ENCODE measurements at regions not wholly inside any gene's neighbourhood (a gene's known extent, or its start where the extent isn't known, plus 50 kb on each side); places are given as distances from the start of the nearest gene placed in this dataset.

- H3K9me3 ChIP-seq (ENCODE audit: control insufficient read depth, low read depth, low read length) = no peaks in the 10 kb centered on the region
- no peak overlapping the region for H3K4me3 ChIP-seq (ENCODE audit: control insufficient read depth in 2 of 3, extremely low read depth in 1 of 3, insufficient read depth in 2 of 3, low read depth in 1 of 3, low read length in 3 of 3)
- peak; percentile 23 for FAIRE-seq
- H3K9ac ChIP-seq (ENCODE audit: control insufficient read depth, extremely low read depth, insufficient read depth, low read length) = no peak overlapping the region
- dilution Hi-C loops (cut with MboI; ENCODE audit: extremely low pct_ligation_motif_present, low sequenced_read_pairs) = no loop called here
- H3K4me1 ChIP-seq (ENCODE audit: control insufficient read depth, extremely low read depth, insufficient read depth, low read length) = no peaks in the 10 kb centered on the region
- H2AFZ ChIP-seq (ENCODE audit: control insufficient read depth, low read length) = no peak overlapping the region
- no peak overlapping the region for H3K4me2 ChIP-seq (ENCODE audit: control insufficient read depth, extremely low read depth, insufficient read depth, low read depth, low read length)
- DNase-seq (ENCODE audit: low read depth, low spot score) = no peak
- H4K20me1 ChIP-seq (ENCODE audit: control insufficient read depth, extremely low read depth, insufficient read depth, low read length) = no peaks in the 10 kb centered on the region
- no peak for TF ChIP-seq CTCF (optimal IDR thresholded peaks at IDR 0.05 in 1 of 3, IDR thresholded peaks at IDR 0.05 in 1 of 3, conservative IDR thresholded peaks at IDR 0.05 in 1 of 3; ENCODE audit: extremely low read depth in 1 of 3, insufficient read depth in 2 of 3, low read length in 3 of 3)
- no peak for TF ChIP-seq EZH2 (IDR thresholded peaks at IDR 0.05; ENCODE audit: low read length)
- H3K36me3 ChIP-seq (ENCODE audit: control insufficient read depth in 2 of 2, extremely low read depth in 1 of 2, insufficient read depth in 2 of 2, low read length in 2 of 2) = no peaks in the 10 kb centered on the region
- H3K79me2 ChIP-seq (ENCODE audit: control insufficient read depth, insufficient read depth, low read length) = no peaks in the 10 kb centered on the region
- no peak overlapping the region for H3K27ac ChIP-seq (ENCODE audit: control insufficient read depth, insufficient read depth, low read length)
- H3K9me1 ChIP-seq (ENCODE audit: control insufficient read depth, extremely low read depth, insufficient read depth, low read length) = no peaks in the 10 kb centered on the region
- H3K27me3 ChIP-seq (ENCODE audit: control insufficient read depth, extremely low read depth, insufficient read depth, low read length) = no peaks in the 10 kb centered on the region
Observed at GRCh38 chr9:32841314-32841713, 58.0 kb downstream of the TMEM215 start.

- Histone ChIP-seq H3K9me3 (ENCODE audit: control insufficient read depth, low read depth, low read length) (no peaks in the 10 kb centered on the region), H3K4me3 (ENCODE audit: control insufficient read depth in 2 of 3, extremely low read depth in 1 of 3, insufficient read depth in 2 of 3, low read depth in 1 of 3, low read length in 3 of 3) (no peak overlapping the region), H3K27me3 (ENCODE audit: control insufficient read depth, extremely low read depth, insufficient read depth, low read length) (no peaks in the 10 kb centered on the region), H3K4me2 (ENCODE audit: control insufficient read depth, extremely low read depth, insufficient read depth, low read depth, low read length) (no peak overlapping the region), H3K79me2 (ENCODE audit: control insufficient read depth, insufficient read depth, low read length) (no peaks in the 10 kb centered on the region), H3K36me3 (ENCODE audit: control insufficient read depth in 2 of 2, extremely low read depth in 1 of 2, insufficient read depth in 2 of 2, low read length in 2 of 2) (no peaks in the 10 kb centered on the region), H3K4me1 (ENCODE audit: control insufficient read depth, extremely low read depth, insufficient read depth, low read length) (no peaks in the 10 kb centered on the region), H3K9me1 (ENCODE audit: control insufficient read depth, extremely low read depth, insufficient read depth, low read length) (no peaks in the 10 kb centered on the region), H3K9ac (ENCODE audit: control insufficient read depth, extremely low read depth, insufficient read depth, low read length) (no peak overlapping the region), H2AFZ (ENCODE audit: control insufficient read depth, low read length) (no peak overlapping the region), H4K20me1 (ENCODE audit: control insufficient read depth, extremely low read depth, insufficient read depth, low read length) (no peaks in the 10 kb centered on the region), H3K27ac (ENCODE audit: control insufficient read depth, insufficient read depth, low read length) (no peak overlapping the region)
- no peak for FAIRE-seq
- dilution Hi-C loops (cut with MboI; ENCODE audit: extremely low pct_ligation_motif_present, low sequenced_read_pairs) = no loop called here
- TF ChIP-seq EZH2 (IDR thresholded peaks at IDR 0.05; ENCODE audit: low read length) (no peak), CTCF (optimal IDR thresholded peaks at IDR 0.05 in 1 of 3, IDR thresholded peaks at IDR 0.05 in 1 of 3, conservative IDR thresholded peaks at IDR 0.05 in 1 of 3; ENCODE audit: extremely low read depth in 1 of 3, insufficient read depth in 2 of 3, low read length in 3 of 3) (no peak)
- no peak for DNase-seq (ENCODE audit: low read depth, low spot score)
Observed at GRCh38 chr9:32843295-32843694, 60.0 kb downstream of the TMEM215 start.

Data from keratinocyte (primary cell).